Keratinocyte (primary cell): ENCODE measurements at regions not wholly inside any gene's neighbourhood (a gene's known extent, or its start where the extent isn't known, plus 50 kb on each side); places are given as distances from the start of the nearest gene placed in this dataset.

Source experiments
- DNase-seq: peaks from one replicate; pipeline ENCODE4 v3.0.0-alpha.2; 2011; ENCODE audit warnings: low read depth, missing footprints, low spot score
- FAIRE-seq: peaks from 2 replicates; lab custom pipeline; 2011; peaks lifted over from hg19 to GRCh38; lab: Jason Lieb, UNC
- H2AFZ ChIP-seq: 2 replicates; pipeline ENCODE4 v1.6.0; 2012; ENCODE audit warnings: low read length, control low read depth, inconsistent platforms; ENCODE audit not compliant: control insufficient read depth
- H3K27ac ChIP-seq: 2 replicates; pipeline ENCODE4 v1.5.1; 2011; ENCODE audit warnings: low read length; ENCODE audit not compliant: control insufficient read depth, insufficient read depth
- H3K27me3 ChIP-seq: 3 replicates; pipeline ENCODE4 v1.6.0; 2011; ENCODE audit warnings: low read length; ENCODE audit not compliant: control insufficient read depth, insufficient read depth; ENCODE audit errors: extremely low read depth
- H3K36me3 ChIP-seq, 2 experiments: 2 replicates in 1 of 2; 3 replicates in 1 of 2; pipeline ENCODE4 v1.5.1; 2011; ENCODE audit warnings: low read length in 2 of 2, mild to moderate bottlenecking in 1 of 2; ENCODE audit not compliant: control insufficient read depth in 2 of 2, insufficient read depth in 2 of 2; ENCODE audit errors: extremely low read depth in 1 of 2
- H3K4me1 ChIP-seq: 3 replicates; pipeline ENCODE4 v1.5.1; 2011; ENCODE audit warnings: low read length; ENCODE audit not compliant: control insufficient read depth, insufficient read depth; ENCODE audit errors: extremely low read depth
- H3K4me2 ChIP-seq: 3 replicates; pipeline ENCODE4 v1.6.0; 2011; ENCODE audit warnings: low read depth, low read length; ENCODE audit not compliant: control insufficient read depth, insufficient read depth; ENCODE audit errors: extremely low read depth
- H3K4me3 ChIP-seq, 3 experiments: fragments of 200-600 bp in 1 of 3; sonication (generic) in 1 of 3; 2 replicates in 2 of 3; 3 replicates in 1 of 3; pipeline ENCODE4 v1.5.1; 2011 to 2016; ENCODE audit warnings: low read length in 3 of 3, mild to moderate bottlenecking in 3 of 3, control low read depth in 2 of 3, inconsistent platforms in 1 of 3, low read depth in 1 of 3, mixed read lengths in 1 of 3, mixed run types in 1 of 3, moderate library complexity in 1 of 3; ENCODE audit not compliant: control insufficient read depth in 2 of 3, insufficient read depth in 2 of 3; ENCODE audit errors: extremely low read depth in 1 of 3
- H3K79me2 ChIP-seq: 2 replicates; pipeline ENCODE4 v1.6.0; 2012; ENCODE audit warnings: low read length; ENCODE audit not compliant: control insufficient read depth, insufficient read depth
- H3K9ac ChIP-seq: 3 replicates; pipeline ENCODE4 v1.6.0; 2011; ENCODE audit warnings: low read length; ENCODE audit not compliant: control insufficient read depth, insufficient read depth; ENCODE audit errors: extremely low read depth
- H3K9me1 ChIP-seq: 3 replicates; pipeline ENCODE4 v1.6.0; 2011; ENCODE audit warnings: low read length; ENCODE audit not compliant: control insufficient read depth, insufficient read depth; ENCODE audit errors: extremely low read depth
- H3K9me3 ChIP-seq: 2 replicates; pipeline ENCODE4 v1.5.1; 2012; ENCODE audit warnings: low read depth, low read length; ENCODE audit not compliant: control insufficient read depth
- H4K20me1 ChIP-seq: 3 replicates; pipeline ENCODE4 v1.6.0; 2011; ENCODE audit warnings: low read length; ENCODE audit not compliant: control insufficient read depth, insufficient read depth; ENCODE audit errors: extremely low read depth
- EZH2 ChIP-seq: IDR thresholded peaks from one replicate; pipeline ENCODE4 v1.6.1; 2012; ENCODE audit warnings: inconsistent platforms, mild to moderate bottlenecking, low read length, moderate library complexity
- dilution Hi-C: fragments of 300-500 bp; cut with MboI; formaldehyde crosslinking; loops from one replicate; pipeline ENCODE4 v1.7.0; 2020; ENCODE audit warnings: low sequenced_read_pairs; ENCODE audit not compliant: extremely low pct_ligation_motif_present
- TF ChIP-seq, protein P1 (sequence below), 3 experiments: IDR thresholded peaks in 1 of 3; conservative IDR thresholded peaks in 1 of 3; optimal IDR thresholded peaks in 1 of 3; 2 replicates in 2 of 3; 3 replicates in 1 of 3; pipeline versions ENCODE3 to v1.5.1; 2011; ENCODE audit warnings: low read length in 3 of 3, mild to moderate bottlenecking in 3 of 3, moderate library complexity in 2 of 3, control low read depth in 1 of 3, inconsistent platforms in 1 of 3; ENCODE audit not compliant: insufficient read depth in 2 of 3; ENCODE audit errors: extremely low read depth in 1 of 3

DNA sequence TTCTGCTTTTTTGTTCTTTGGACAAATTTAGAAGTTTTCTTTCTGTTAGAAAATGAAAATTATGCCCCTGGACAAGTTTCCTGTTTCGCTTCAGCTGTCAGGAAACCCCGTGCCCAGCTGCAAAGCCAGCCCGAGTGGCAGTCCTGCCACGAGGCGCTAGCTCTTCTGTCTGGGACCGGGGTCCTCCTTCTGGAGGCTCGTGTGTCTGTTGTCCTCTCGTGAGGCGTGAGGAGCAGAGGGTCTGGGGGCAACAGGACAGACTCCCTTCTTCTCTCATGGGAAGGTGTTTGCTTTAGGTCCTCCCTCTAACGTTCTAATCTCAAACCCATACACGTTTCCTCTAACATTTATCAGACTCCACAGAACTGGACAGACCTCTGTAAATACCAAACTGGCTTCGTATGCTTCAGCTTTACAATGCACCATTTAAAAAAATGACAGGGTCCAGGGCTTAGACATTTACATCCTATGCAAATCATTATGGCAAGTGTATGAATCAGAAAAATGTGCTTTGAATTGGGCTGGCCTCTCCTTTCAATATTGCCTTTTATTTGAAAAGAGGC lies 184.5 kb upstream of the SHH start:
- Histone ChIP-seq H3K4me2 (no peak overlapping the region), H3K27me3 (peaks cover 5% of the 10 kb centered on the region), H3K9ac (no peak overlapping the region), H3K27ac (no peak overlapping the region), H3K79me2 (no peaks in the 10 kb centered on the region), H4K20me1 (no peaks in the 10 kb centered on the region), H3K9me3 (no peaks in the 10 kb centered on the region), H3K9me1 (no peaks in the 10 kb centered on the region), H3K36me3 (no peaks in the 10 kb centered on the region), H3K4me3 (no peak overlapping the region), H2AFZ (no peak overlapping the region), H3K4me1 (peaks cover 4% of the 10 kb centered on the region)
- TF ChIP-seq EZH2 = no peak
- TF ChIP-seq, protein P1, sequence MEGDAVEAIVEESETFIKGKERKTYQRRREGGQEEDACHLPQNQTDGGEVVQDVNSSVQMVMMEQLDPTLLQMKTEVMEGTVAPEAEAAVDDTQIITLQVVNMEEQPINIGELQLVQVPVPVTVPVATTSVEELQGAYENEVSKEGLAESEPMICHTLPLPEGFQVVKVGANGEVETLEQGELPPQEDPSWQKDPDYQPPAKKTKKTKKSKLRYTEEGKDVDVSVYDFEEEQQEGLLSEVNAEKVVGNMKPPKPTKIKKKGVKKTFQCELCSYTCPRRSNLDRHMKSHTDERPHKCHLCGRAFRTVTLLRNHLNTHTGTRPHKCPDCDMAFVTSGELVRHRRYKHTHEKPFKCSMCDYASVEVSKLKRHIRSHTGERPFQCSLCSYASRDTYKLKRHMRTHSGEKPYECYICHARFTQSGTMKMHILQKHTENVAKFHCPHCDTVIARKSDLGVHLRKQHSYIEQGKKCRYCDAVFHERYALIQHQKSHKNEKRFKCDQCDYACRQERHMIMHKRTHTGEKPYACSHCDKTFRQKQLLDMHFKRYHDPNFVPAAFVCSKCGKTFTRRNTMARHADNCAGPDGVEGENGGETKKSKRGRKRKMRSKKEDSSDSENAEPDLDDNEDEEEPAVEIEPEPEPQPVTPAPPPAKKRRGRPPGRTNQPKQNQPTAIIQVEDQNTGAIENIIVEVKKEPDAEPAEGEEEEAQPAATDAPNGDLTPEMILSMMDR (optimal IDR thresholded peaks at IDR 0.05 in 1 of 3, IDR thresholded peaks at IDR 0.05 in 1 of 3, conservative IDR thresholded peaks at IDR 0.05 in 1 of 3; ENCODE audit: extremely low read depth in 1 of 3, insufficient read depth in 2 of 3, low read length in 3 of 3) = no peak
- no peak for FAIRE-seq
- dilution Hi-C loops = no loop called here
- DNase-seq = no peak

GRCh38 chr7:155995183-155995612 lies 182.9 kb upstream of the SHH start:
- H3K4me2 ChIP-seq = no peak overlapping the region
- H3K4me1 ChIP-seq = peaks cover 4% of the 10 kb centered on the region
- no peaks in the 10 kb centered on the region for H3K9me3 ChIP-seq
- no peaks in the 10 kb centered on the region for H3K79me2 ChIP-seq
- H3K36me3 ChIP-seq = no peaks in the 10 kb centered on the region
- H3K9ac ChIP-seq = no peak overlapping the region
- H3K9me1 ChIP-seq = no peaks in the 10 kb centered on the region
- H4K20me1 ChIP-seq = no peaks in the 10 kb centered on the region
- no peak overlapping the region for H3K4me3 ChIP-seq
- no peak for TF ChIP-seq EZH2
- TF ChIP-seq, protein P1 (optimal IDR thresholded peaks at IDR 0.05 in 1 of 3, IDR thresholded peaks at IDR 0.05 in 1 of 3, conservative IDR thresholded peaks at IDR 0.05 in 1 of 3; ENCODE audit: extremely low read depth in 1 of 3, insufficient read depth in 2 of 3, low read length in 3 of 3) = no peak
- no peak overlapping the region for H2AFZ ChIP-seq
- DNase-seq (no peak), FAIRE-seq (no peak)
- no peak overlapping the region for H3K27ac ChIP-seq
- dilution Hi-C loops = no loop called here
- peaks cover 5% of the 10 kb centered on the region for H3K27me3 ChIP-seq
